ENCODE measurements at regions not wholly inside any gene's neighbourhood (a gene's known extent, or its start where the extent isn't known, plus 50 kb on each side); places are given as distances from the start of the nearest gene placed in this dataset.

GRCh38 chr6:169953686-169954085 lies 202.3 kb downstream of the ERMARD start:
- TF ChIP-seq CTCF (conservative IDR thresholded peaks at IDR 0.05; ENCODE audit: low read depth), result no peak

GRCh38 chr6:169950558-169950957 lies 199.1 kb downstream of the ERMARD start:
- ChIA-PET CTCF (interaction anchor here (0.7 to 0.9 kb wide), 2 partner anchors 23 to 119 kb away, joined by 4 read pairs; no protein-coding TSS in a partner anchor), POLR2A (ENCODE audit: low non-redundant PET) (no interaction called here)
- peak; percentile 12 for DNase-seq (ENCODE audit: low spot score)
- no peak overlapping the region for H3K27ac ChIP-seq
- 0 out of 2 replicates have a peak, but pooled peaks have one; percentile 17 for TF ChIP-seq CTCF (conservative IDR thresholded peaks at IDR 0.05; ENCODE audit: low read depth)

More at GRCh38 chr6:169953686-169954085, 202.3 kb downstream of the ERMARD start:
- ChIA-PET CTCF (no interaction called here), POLR2A (ENCODE audit: low non-redundant PET) (no interaction called here)
- no peak for DNase-seq (ENCODE audit: low spot score)
- no peak overlapping the region for H3K27ac ChIP-seq

- no peak for TF ChIP-seq CTCF (conservative IDR thresholded peaks at IDR 0.05; ENCODE audit: low read depth)
- no peak overlapping the region for H3K27ac ChIP-seq
- POLR2A ChIA-PET (ENCODE audit: low non-redundant PET), result no interaction called here
- no peak for DNase-seq (ENCODE audit: low spot score)
- CTCF ChIA-PET, result interaction anchor here (0.7 kb wide), 1 partner anchor 343 kb away, joined by 4 read pairs; no protein-coding TSS in a partner anchor
These were observed 198.2 kb downstream of the ERMARD start for GRCh38 chr6:169949511-169950097.

GRCh38 chr6:169946971-169947370 lies 195.5 kb downstream of the ERMARD start:
- no peak for TF ChIP-seq CTCF (conservative IDR thresholded peaks at IDR 0.05; ENCODE audit: low read depth)
- POLR2A ChIA-PET (ENCODE audit: low non-redundant PET), result no interaction called here
- CTCF ChIA-PET, result no interaction called here
- no peak overlapping the region for H3K27ac ChIP-seq
- DNase-seq (ENCODE audit: low spot score), result no peak

GRCh38 chr6:169945117-169945516 lies 193.7 kb downstream of the ERMARD start:
- CTCF ChIA-PET, result no interaction called here
- H3K27ac ChIP-seq, result no peak overlapping the region
- POLR2A ChIA-PET (ENCODE audit: low non-redundant PET), result no interaction called here
- no peak for TF ChIP-seq CTCF (conservative IDR thresholded peaks at IDR 0.05; ENCODE audit: low read depth)
- no peak for DNase-seq (ENCODE audit: low spot score)

- no peak overlapping the region for H3K27ac ChIP-seq
- CTCF ChIA-PET, result no interaction called here
- DNase-seq (ENCODE audit: low spot score), result no peak
- TF ChIP-seq CTCF (conservative IDR thresholded peaks at IDR 0.05; ENCODE audit: low read depth), result no peak
- POLR2A ChIA-PET (ENCODE audit: low non-redundant PET), result no interaction called here
These were observed 193.0 kb downstream of the ERMARD start for GRCh38 chr6:169944415-169944814.

- ChIA-PET CTCF (no interaction called here), POLR2A (ENCODE audit: low non-redundant PET) (no interaction called here)
- no peak overlapping the region for H3K27ac ChIP-seq
- DNase-seq (ENCODE audit: low spot score), result no peak
- no peak for TF ChIP-seq CTCF (conservative IDR thresholded peaks at IDR 0.05; ENCODE audit: low read depth)
These were observed 192.6 kb downstream of the ERMARD start for GRCh38 chr6:169944061-169944337.

Measured in RWPE1 (cell line).